ENCODE measurements at regions not wholly inside any gene's neighbourhood (a gene's known extent, or its start where the extent isn't known, plus 50 kb on each side); places are given as distances from the start of the nearest gene placed in this dataset.

GRCh38 chr6:22471746-22472145 is 97.6 kb upstream of the HDGFL1 start:
- no peaks in the 10 kb centered on the region for H3K36me3 ChIP-seq
- TF ChIP-seq CTCF (IDR thresholded peaks at IDR 0.05), result no peak
- intact Hi-C loops (cut with DNase I), result no loop called here
- H3K27ac ChIP-seq, result no peak overlapping the region
- no peaks in the 10 kb centered on the region for H3K9me3 ChIP-seq
- H3K27me3 ChIP-seq, result no peaks in the 10 kb centered on the region
- H3K4me3 ChIP-seq, result no peak overlapping the region
- no peak for DNase-seq
- H3K4me1 ChIP-seq, result peaks cover 23% of the 10 kb centered on the region
- ATAC-seq, result no peak

GRCh38 chr6:22473991-22474682 is 95.2 kb upstream of the HDGFL1 start:
- no peak overlapping the region for H3K27ac ChIP-seq
- no peaks in the 10 kb centered on the region for H3K36me3 ChIP-seq
- peaks cover 14% of the 10 kb centered on the region for H3K4me1 ChIP-seq
- H3K4me3 ChIP-seq, result no peak overlapping the region
- TF ChIP-seq CTCF (IDR thresholded peaks at IDR 0.05), result no peak
- DNase-seq (no peak), ATAC-seq (no peak)
- intact Hi-C loops (cut with DNase I), result no loop called here
- no peaks in the 10 kb centered on the region for H3K9me3 ChIP-seq
- H3K27me3 ChIP-seq, result no peaks in the 10 kb centered on the region

- Histone ChIP-seq H3K4me3 (no peak overlapping the region), H3K27me3 (no peaks in the 10 kb centered on the region), H3K9me3 (no peaks in the 10 kb centered on the region), H3K27ac (no peak overlapping the region), H3K36me3 (no peaks in the 10 kb centered on the region), H3K4me1 (no peaks in the 10 kb centered on the region)
- intact Hi-C loops (cut with DNase I), result no loop called here
- ATAC-seq (no peak), DNase-seq (no peak)
- no peak for TF ChIP-seq CTCF (IDR thresholded peaks at IDR 0.05)
These were observed 92.5 kb upstream of the HDGFL1 start for GRCh38 chr6:22476811-22477390.

- intact Hi-C loops (cut with DNase I), result no loop called here
- H3K27me3 ChIP-seq, result no peaks in the 10 kb centered on the region
- H3K4me1 ChIP-seq, result no peaks in the 10 kb centered on the region
- no peak overlapping the region for H3K27ac ChIP-seq
- H3K4me3 ChIP-seq, result no peak overlapping the region
- H3K9me3 ChIP-seq, result no peaks in the 10 kb centered on the region
- H3K36me3 ChIP-seq, result no peaks in the 10 kb centered on the region
- ATAC-seq, result no peak
- no peak for TF ChIP-seq CTCF (IDR thresholded peaks at IDR 0.05)
- no peak for DNase-seq
These were observed 72.1 kb upstream of the HDGFL1 start for GRCh38 chr6:22497276-22497675.

- no peak for TF ChIP-seq CTCF (IDR thresholded peaks at IDR 0.05)
- ATAC-seq (no peak), DNase-seq (no peak)
- H3K27ac ChIP-seq, result no peak overlapping the region
- H3K27me3 ChIP-seq, result no peaks in the 10 kb centered on the region
- H3K36me3 ChIP-seq, result no peaks in the 10 kb centered on the region
- H3K9me3 ChIP-seq, result no peaks in the 10 kb centered on the region
- H3K4me3 ChIP-seq, result no peak overlapping the region
- H3K4me1 ChIP-seq, result no peaks in the 10 kb centered on the region
- intact Hi-C loops (cut with DNase I), result no loop called here
These were observed 69.6 kb upstream of the HDGFL1 start for GRCh38 chr6:22499815-22500214.
